HG02642 (cell line): ENCODE measurements at regions not wholly inside any gene's neighbourhood (a gene's known extent, or its start where the extent isn't known, plus 50 kb on each side); places are given as distances from the start of the nearest gene placed in this dataset.

Experiments used
- ATAC-seq: cut with Tn5 transposase; IDR thresholded peaks from one replicate; pipeline ENCODE4 v1.9.1; 2021; ENCODE audit warnings: mild to moderate bottlenecking; ENCODE audit not compliant: unreplicated experiment, poor library complexity

DNA sequence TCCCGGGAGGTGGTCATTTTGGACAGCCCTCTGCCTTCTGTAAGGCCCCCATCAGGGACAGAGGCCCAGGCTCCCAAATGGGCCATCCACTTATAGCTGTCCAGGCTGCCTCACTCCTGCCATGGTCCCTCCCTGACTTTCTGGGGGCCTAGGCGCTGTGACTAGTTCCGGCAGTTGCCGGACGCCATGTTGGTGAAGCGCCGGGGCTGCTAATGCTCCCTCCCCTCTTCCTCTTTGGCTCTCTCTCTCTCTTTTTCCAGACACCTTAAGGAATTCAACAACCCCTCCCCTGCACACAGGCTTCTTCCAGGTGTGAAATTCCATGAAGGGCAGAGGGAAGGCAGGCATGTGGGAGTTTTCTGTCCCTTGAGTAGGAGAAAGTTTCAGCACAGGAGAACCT is 445.6 kb downstream of the SOX6 start:
- ATAC-seq: no peak

- no peak for ATAC-seq
Measured at GRCh38 chr11:15911377-15912044, 444.8 kb downstream of the SOX6 start.

DNA sequence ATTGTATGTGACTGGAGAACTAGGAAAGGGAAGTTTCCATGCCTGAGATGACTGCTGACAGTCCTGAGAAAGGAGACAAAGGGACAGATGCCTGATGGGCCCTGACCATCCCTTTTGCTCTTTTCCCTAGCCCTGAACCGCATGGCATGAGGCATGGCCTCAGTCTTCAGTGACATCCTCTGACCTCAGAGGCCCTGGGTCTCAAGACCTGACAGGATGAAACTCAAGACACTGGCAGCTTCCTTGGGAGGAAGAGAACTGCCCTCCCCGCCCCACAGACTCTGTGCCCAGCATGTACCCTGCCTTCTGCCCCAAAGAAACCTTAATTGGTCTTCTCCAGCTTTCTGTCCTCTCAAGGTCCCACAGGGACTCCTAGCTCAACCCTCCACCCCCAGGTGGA is 444.1 kb downstream of the SOX6 start:
- ATAC-seq: no peak

DNA sequence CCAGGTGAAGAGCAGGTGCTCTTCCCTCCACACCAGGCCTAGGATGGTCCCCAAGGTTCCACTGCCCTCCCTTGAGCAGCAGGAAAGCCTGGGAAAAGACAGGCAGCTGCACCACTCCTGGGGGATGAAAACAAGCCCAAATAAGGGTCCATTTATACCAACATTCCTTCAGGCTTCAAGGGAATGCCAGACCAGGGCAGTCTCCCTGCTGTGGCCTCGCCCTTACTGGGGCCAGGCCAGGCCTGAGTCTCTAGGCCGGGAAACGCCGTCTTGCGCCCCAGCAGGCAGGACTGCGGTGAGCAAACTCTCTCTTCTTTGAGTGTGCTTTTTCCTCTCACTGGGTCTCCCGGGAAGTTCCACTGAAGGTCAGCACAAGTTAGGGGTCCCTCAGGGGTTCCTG is 443.5 kb downstream of the SOX6 start:
- ATAC-seq: no peak

- no peak for ATAC-seq
Measured at GRCh38 chr11:15913261-15913660, 443.1 kb downstream of the SOX6 start.
